HCT116 (cell line): ENCODE measurements at regions not wholly inside any gene's neighbourhood (a gene's known extent, or its start where the extent isn't known, plus 50 kb on each side); places are given as distances from the start of the nearest gene placed in this dataset.

Experiments
- ATAC-seq: fragments of 200-7000 bp; cut with Tn5 transposase; 2 replicates; pipeline ENCODE4 v1.9.1; 2020; ENCODE audit warnings: mild to moderate bottlenecking, moderate library complexity
- BruUV-seq: library from RNA; stranded (reverse); fragments of 400-500 nt; replicated peaks from 2 replicates; lab custom pipeline; 2021; lab: Mats Ljungman, UMichigan
- CTCF ChIA-PET: fragments of 300-600 bp; sonication (Branson Sonifier 250); formaldehyde crosslinking; loops from one replicate; lab custom pipeline; 2021; ENCODE audit warnings: antibody characterized with exemption; lab: Charles Lee
- POLR2A ChIA-PET: fragments of 300-600, 350-600 bp; sonication (Branson Sonifier 250); formaldehyde crosslinking; loops from one replicate; lab custom pipeline; 2021; ENCODE audit warnings: antibody characterized with exemption; lab: Charles Lee
- RAD21 ChIA-PET, 2 experiments: fragments of 300-600 bp; sonication (Branson Sonifier 250); formaldehyde crosslinking; loops; one replicate each; lab custom pipeline; 2023; ENCODE audit warnings: low total read pairs in 2 of 2; ENCODE audit not compliant: uncharacterized antibody in 2 of 2, unreplicated experiment in 2 of 2, low non-redundant PET in 1 of 2; lab: Charles Lee
- DNase-seq: peaks from one replicate; pipeline ENCODE4 v3.0.0-alpha.2; 2010; ENCODE audit warnings: low read depth, low spot score
- H2AFZ ChIP-seq: fragments of 200-600 bp; shearing (Covaris generic), sonication (generic); 2 replicates; pipeline ENCODE4 v1.6.1; 2017; ENCODE audit warnings: low read depth, mixed run types, mixed read lengths, antibody characterized with exemption, low read length; ENCODE audit not compliant: poor library complexity, severe bottlenecking
- H3K27ac ChIP-seq: 2 replicates; pipeline ENCODE4 v1.5.1; 2012; ENCODE audit warnings: low read depth, low read length
- H3K27me3 ChIP-seq: fragments of 200-600 bp; sonication (generic); 2 replicates; pipeline ENCODE4 v1.6.1; 2016; ENCODE audit warnings: mixed run types, low read length, mixed read lengths; ENCODE audit not compliant: insufficient read depth
- H3K36me3 ChIP-seq, 2 experiments: fragments of 200-500 bp in 1 of 2; fragments of 200-600 bp in 1 of 2; sonication (Bioruptor generic) in 1 of 2; sonication (generic) in 1 of 2; 2 replicates each; pipeline versions ENCODE4 v1.5.1 to v1.6.1; 2014 to 2016; ENCODE audit warnings: low read length in 2 of 2, inconsistent platforms in 1 of 2, mixed read lengths in 1 of 2, mixed run types in 1 of 2; ENCODE audit not compliant: insufficient read depth in 2 of 2, control insufficient read depth in 1 of 2
- H3K4me1 ChIP-seq, 2 experiments: fragments of 200-600 bp in 1 of 2; sonication (generic) in 1 of 2; 2 replicates each; pipeline versions ENCODE4 v1.5.1 to v1.6.1; 2012 to 2017; ENCODE audit warnings: low read length in 2 of 2, inconsistent platforms in 1 of 2, mild to moderate bottlenecking in 1 of 2, mixed read lengths in 1 of 2, mixed run types in 1 of 2, moderate library complexity in 1 of 2; ENCODE audit not compliant: insufficient read depth in 2 of 2, control insufficient read depth in 1 of 2
- H3K4me2 ChIP-seq: fragments of 200-600 bp; sonication (generic); 2 replicates; pipeline ENCODE4 v1.6.1; 2017; ENCODE audit warnings: mixed run types, low read length, mixed read lengths
- H3K4me3 ChIP-seq, 2 experiments: fragments of 200-600 bp in 1 of 2; sonication (generic) in 1 of 2; replicated peaks in 1 of 2; 2 replicates each; pipeline ENCODE4 v1.5.1; 2011 to 2016; ENCODE audit warnings: low read length in 2 of 2, control low read depth in 1 of 2, low read depth in 1 of 2, mild to moderate bottlenecking in 1 of 2, mixed read lengths in 1 of 2, mixed run types in 1 of 2
- H3K79me2 ChIP-seq: fragments of 200-600 bp; sonication (generic); 2 replicates; pipeline ENCODE4 v1.6.1; 2017; ENCODE audit warnings: mild to moderate bottlenecking, mixed run types, low read length, moderate library complexity, mixed read lengths; ENCODE audit not compliant: insufficient read depth
- H3K9ac ChIP-seq: fragments of 200-600 bp; sonication (generic); 2 replicates; pipeline ENCODE4 v1.6.1; 2016; ENCODE audit warnings: low read length, mixed read lengths
- H3K9me2 ChIP-seq: fragments of 200-600 bp; sonication (generic), shearing (Covaris generic); 2 replicates; pipeline ENCODE4 v1.6.1; 2017; ENCODE audit warnings: mixed run types, mild to moderate bottlenecking, moderate library complexity; ENCODE audit not compliant: insufficient read depth
- H3K9me3 ChIP-seq, 2 experiments: fragments of 200-500 bp in 1 of 2; fragments of 200-600 bp in 1 of 2; sonication (Bioruptor generic) in 1 of 2; sonication (generic) in 1 of 2; 2 replicates each; pipeline ENCODE4 v1.6.1; 2014 to 2017; ENCODE audit warnings: low read length in 2 of 2, mixed read lengths in 2 of 2, inconsistent platforms in 1 of 2, low read depth in 1 of 2, mild to moderate bottlenecking in 1 of 2, mixed run types in 1 of 2, moderate library complexity in 1 of 2; ENCODE audit not compliant: control insufficient read depth in 1 of 2, insufficient read depth in 1 of 2
- H4K20me1 ChIP-seq: fragments of 200-600 bp; sonication (generic), shearing (Covaris generic); 2 replicates; pipeline ENCODE4 v1.6.1; 2017; ENCODE audit warnings: mixed run types, mild to moderate bottlenecking, moderate library complexity; ENCODE audit not compliant: insufficient read depth
- CTCF ChIP-seq, 3 experiments: fragments of 200-600 bp in 1 of 3; sonication (generic) in 1 of 3; IDR thresholded peaks in 2 of 3; conservative IDR thresholded peaks in 1 of 3; 2 replicates each; pipeline ENCODE4 v1.5.1; 2012 to 2017; ENCODE audit warnings: low read depth in 2 of 3, low read length in 2 of 3, antibody characterized with exemption in 1 of 3, borderline replicate concordance in 1 of 3, control low read depth in 1 of 3, mild to moderate bottlenecking in 1 of 3, mixed read lengths in 1 of 3, mixed run types in 1 of 3, moderate library complexity in 1 of 3; ENCODE audit not compliant: insufficient read depth in 1 of 3
- EGR1 ChIP-seq: IDR thresholded peaks from 2 replicates; pipeline ENCODE4 v1.6.1; 2012; ENCODE audit warnings: low read depth
- ELF1 ChIP-seq: IDR thresholded peaks from 2 replicates; pipeline ENCODE4 v1.6.1; 2012; ENCODE audit warnings: low read depth, borderline replicate concordance
- EZH2 ChIP-seq: fragments of 200-600 bp; sonication (generic); IDR thresholded peaks from 2 replicates; pipeline ENCODE4 v1.6.1; 2017; ENCODE audit warnings: antibody characterized with exemption, mixed run types
- EZH2phosphoT487 ChIP-seq: fragments of 200-600 bp; IDR thresholded peaks from 2 replicates; pipeline ENCODE4 v1.6.1; 2018; ENCODE audit warnings: antibody characterized with exemption, borderline replicate concordance
- JUND ChIP-seq: IDR thresholded peaks from 2 replicates; pipeline ENCODE4 v1.6.1; 2012
- REST ChIP-seq: IDR thresholded peaks from 2 replicates; pipeline ENCODE4 v1.6.1; 2012; ENCODE audit warnings: low read depth
- SP1 ChIP-seq: IDR thresholded peaks from 2 replicates; pipeline ENCODE4 v1.6.1; 2012; ENCODE audit warnings: low read depth
- SRF ChIP-seq: IDR thresholded peaks from 2 replicates; pipeline ENCODE4 v1.6.1; 2012; ENCODE audit warnings: low read depth
- TCF7L2 ChIP-seq: IDR thresholded peaks from 2 replicates; pipeline ENCODE4 v1.7.0; 2011; ENCODE audit warnings: borderline replicate concordance, inconsistent platforms; ENCODE audit not compliant: insufficient read depth, insufficient read length; ENCODE audit errors: extremely low read depth
- intact Hi-C: fragments of 100-400 bp; cut with micrococcal nuclease; formaldehyde crosslinking; loops from 2 replicates; pipeline ENCODE4 v1.10.0; 2022

- Histone ChIP-seq H3K9me3 (no peaks in the 10 kb centered on the region), H2AFZ (no peak overlapping the region), H3K79me2 (no peaks in the 10 kb centered on the region), H3K4me1 (no peaks in the 10 kb centered on the region), H3K27me3 (no peaks in the 10 kb centered on the region), H3K4me3 (no peak overlapping the region), H3K4me2 (no peak overlapping the region), H3K27ac (no peak overlapping the region), H3K9me2 (no peaks in the 10 kb centered on the region), H3K9ac (no peak overlapping the region), H3K36me3 (no peaks in the 10 kb centered on the region), H4K20me1 (no peaks in the 10 kb centered on the region)
- CTCF ChIA-PET: no interaction called here
- BruUV-seq: no TSS peak
- DNase-seq: no peak
- POLR2A ChIA-PET: no interaction called here
- intact Hi-C loops: no loop called here
- no peak for ATAC-seq
- RAD21 ChIA-PET: no interaction called here
- TF ChIP-seq TCF7L2: no peak
- TF ChIP-seq SP1: no peak
- TF ChIP-seq EGR1: no peak
- no peak for TF ChIP-seq SRF
- no peak for TF ChIP-seq EZH2phosphoT487
- TF ChIP-seq REST: no peak
- TF ChIP-seq EZH2: no peak
- TF ChIP-seq ELF1: no peak
- no peak for TF ChIP-seq JUND
- no peak for TF ChIP-seq CTCF (IDR thresholded peaks at IDR 0.05 in 2 of 3, conservative IDR thresholded peaks at IDR 0.05 in 1 of 3; ENCODE audit: borderline replicate concordance in 1 of 3, insufficient read depth in 1 of 3, low read depth in 2 of 3, low read length in 2 of 3)
These were observed 94.5 kb upstream of the NRXN3 start for GRCh38 chr14:78075555-78076277.
